Neural cell (in vitro differentiated cells): ENCODE measurements at regions not wholly inside any gene's neighbourhood (a gene's known extent, or its start where the extent isn't known, plus 50 kb on each side); places are given as distances from the start of the nearest gene placed in this dataset.

Source experiments
- H2AFZ ChIP-seq: fragments of 200-600, 300-800 bp; sonication (generic), shearing (Covaris generic); 2 replicates; pipeline ENCODE4 v1.6.0; 2014; ENCODE audit warnings: low read depth, mild to moderate bottlenecking, antibody characterized with exemption, low read length, moderate library complexity
- H3F3A ChIP-seq: fragments of 200-600 bp; shearing (Covaris generic); 2 replicates; pipeline ENCODE4 v1.6.1; 2016; ENCODE audit warnings: mild to moderate bottlenecking, moderate library complexity, mixed read lengths, antibody characterized with exemption, low read length; ENCODE audit not compliant: insufficient read depth, poor library complexity, severe bottlenecking
- H3K27ac ChIP-seq: fragments of 200-600, 300-800 bp; sonication (generic), shearing (Covaris generic); 2 replicates; pipeline ENCODE4 v1.5.1; 2014; ENCODE audit warnings: mild to moderate bottlenecking, low read length, moderate library complexity
- H3K27me3 ChIP-seq: fragments of 300-800, 200-600 bp; sonication (generic), shearing (Covaris generic); 2 replicates; pipeline ENCODE4 v1.6.0; 2014; ENCODE audit warnings: mild to moderate bottlenecking, low read depth, low read length, moderate library complexity; ENCODE audit not compliant: insufficient read depth
- H3K36me3 ChIP-seq: fragments of 300-800, 200-600 bp; sonication (generic), shearing (Covaris generic); 2 replicates; pipeline ENCODE4 v1.5.1; 2014; ENCODE audit warnings: mild to moderate bottlenecking, antibody characterized with exemption, low read length, moderate library complexity; ENCODE audit not compliant: insufficient read depth
- H3K4me2 ChIP-seq: fragments of 300-800, 200-600 bp; sonication (generic), shearing (Covaris generic); 2 replicates; pipeline ENCODE4 v1.6.0; 2014; ENCODE audit warnings: mild to moderate bottlenecking, low read length
- H3K4me3 ChIP-seq: fragments of 300-800, 200-600 bp; sonication (generic), shearing (Covaris generic); 2 replicates; pipeline ENCODE4 v1.5.1; 2014; ENCODE audit warnings: mild to moderate bottlenecking, low read length, moderate library complexity
- H3K79me2 ChIP-seq: fragments of 200-600 bp; shearing (Covaris generic); replicated peaks from 2 replicates; pipeline ENCODE4 v1.6.0; 2014; ENCODE audit warnings: mild to moderate bottlenecking, low read length, moderate library complexity; ENCODE audit not compliant: insufficient read depth
- H3K9ac ChIP-seq: fragments of 300-800, 200-600 bp; sonication (generic), shearing (Covaris generic); 2 replicates; pipeline ENCODE4 v1.6.1; 2016; ENCODE audit warnings: mild to moderate bottlenecking, low read length, mixed read lengths
- H3K9me2 ChIP-seq: fragments of 200-600 bp; shearing (Covaris generic); 2 replicates; pipeline ENCODE4 v1.6.1; 2016; ENCODE audit warnings: mild to moderate bottlenecking, low read length, mixed read lengths; ENCODE audit not compliant: insufficient read depth
- H3K9me3 ChIP-seq: fragments of 200-600, 300-800 bp; sonication (generic), shearing (Covaris generic); 2 replicates; pipeline ENCODE4 v1.6.1; 2016; ENCODE audit warnings: mild to moderate bottlenecking, mixed run types, low read length, moderate library complexity, mixed read lengths
- H4K20me1 ChIP-seq: fragments of 200-600 bp; shearing (Covaris generic); 2 replicates; pipeline ENCODE4 v1.6.1; 2016; ENCODE audit warnings: mild to moderate bottlenecking, mixed run types; ENCODE audit not compliant: insufficient read depth
- CTCF ChIP-seq: fragments of 450-650 bp; IDR thresholded peaks from 2 replicates; pipeline ENCODE4 v1.5.1; 2014; ENCODE audit warnings: antibody characterized with exemption, mild to moderate bottlenecking, moderate library complexity; ENCODE audit not compliant: poor library complexity, severe bottlenecking
- EP300 ChIP-seq: fragments of 450-650 bp; conservative IDR thresholded peaks from 2 replicates; pipeline ENCODE4 v1.6.1; 2014; ENCODE audit warnings: antibody characterized with exemption, mild to moderate bottlenecking, moderate library complexity; ENCODE audit not compliant: poor library complexity, severe bottlenecking
- EZH2 ChIP-seq: fragments of 200-600, 300-800 bp; shearing (Covaris generic), sonication (generic); IDR thresholded peaks from 2 replicates; pipeline ENCODE4 v1.6.1; 2014; ENCODE audit warnings: antibody characterized with exemption, low read length, borderline replicate concordance, mild to moderate bottlenecking; ENCODE audit not compliant: insufficient read depth, poor library complexity, severe bottlenecking
- MXI1 ChIP-seq: fragments of 450-650 bp; conservative IDR thresholded peaks from 2 replicates; pipeline ENCODE4 v1.6.1; 2014; ENCODE audit warnings: antibody characterized with exemption, mild to moderate bottlenecking; ENCODE audit not compliant: poor library complexity, severe bottlenecking
- POLR2AphosphoS5 ChIP-seq: IDR thresholded peaks from 2 replicates; pipeline ENCODE4 v1.6.1; 2012
- RAD21 ChIP-seq: fragments of 450-650 bp; conservative IDR thresholded peaks from 2 replicates; pipeline ENCODE4 v1.6.1; 2014; ENCODE audit warnings: antibody characterized with exemption, mild to moderate bottlenecking, moderate library complexity
- REST ChIP-seq: IDR thresholded peaks from 2 replicates; pipeline ENCODE4 v1.6.1; 2012; ENCODE audit warnings: borderline replicate concordance
- SMC3 ChIP-seq: fragments of 450-650 bp; conservative IDR thresholded peaks from 2 replicates; pipeline ENCODE4 v1.6.1; 2014; ENCODE audit warnings: antibody characterized with exemption, mild to moderate bottlenecking, moderate library complexity; ENCODE audit not compliant: poor library complexity
- TAF1 ChIP-seq: IDR thresholded peaks from 2 replicates; pipeline ENCODE4 v1.6.1; 2012; ENCODE audit warnings: low read depth

- Histone ChIP-seq H3K79me2 (no peaks in the 10 kb centered on the region), H2AFZ (no peak overlapping the region), H3K27ac (no peak overlapping the region), H3F3A (no peaks in the 10 kb centered on the region), H3K27me3 (no peaks in the 10 kb centered on the region), H3K4me2 (no peak overlapping the region), H4K20me1 (no peaks in the 10 kb centered on the region), H3K36me3 (no peaks in the 10 kb centered on the region), H3K9me2 (no peaks in the 10 kb centered on the region), H3K4me3 (no peak overlapping the region), H3K9me3 (no peaks in the 10 kb centered on the region), H3K9ac (no peak overlapping the region)
- TF ChIP-seq RAD21 = no peak
- no peak for TF ChIP-seq REST
- no peak for TF ChIP-seq SMC3
- no peak for TF ChIP-seq MXI1
- TF ChIP-seq CTCF = no peak
- TF ChIP-seq EP300 = no peak
- TF ChIP-seq TAF1 = no peak
- no peak for TF ChIP-seq POLR2AphosphoS5
- TF ChIP-seq EZH2 = no peak
These were observed 351.4 kb downstream of the SLITRK5 start for GRCh38 chr13:88022431-88023208.

GRCh38 chr13:88026241-88026640 lies 355.1 kb downstream of the SLITRK5 start:
- Histone ChIP-seq H3K27me3 (no peaks in the 10 kb centered on the region), H3K79me2 (no peaks in the 10 kb centered on the region), H3K27ac (no peak overlapping the region), H2AFZ (no peak overlapping the region), H3K36me3 (no peaks in the 10 kb centered on the region), H3K9ac (no peak overlapping the region), H4K20me1 (no peaks in the 10 kb centered on the region), H3K4me3 (no peak overlapping the region), H3K9me3 (no peaks in the 10 kb centered on the region), H3F3A (no peaks in the 10 kb centered on the region), H3K4me2 (no peak overlapping the region), H3K9me2 (no peaks in the 10 kb centered on the region)
- TF ChIP-seq POLR2AphosphoS5 = no peak
- no peak for TF ChIP-seq EZH2
- no peak for TF ChIP-seq SMC3
- TF ChIP-seq EP300 = no peak
- no peak for TF ChIP-seq MXI1
- no peak for TF ChIP-seq TAF1
- TF ChIP-seq REST = no peak
- TF ChIP-seq RAD21 = no peak
